ENCODE measurements at regions not wholly inside any gene's neighbourhood (a gene's known extent, or its start where the extent isn't known, plus 50 kb on each side); places are given as distances from the start of the nearest gene placed in this dataset.

DNA sequence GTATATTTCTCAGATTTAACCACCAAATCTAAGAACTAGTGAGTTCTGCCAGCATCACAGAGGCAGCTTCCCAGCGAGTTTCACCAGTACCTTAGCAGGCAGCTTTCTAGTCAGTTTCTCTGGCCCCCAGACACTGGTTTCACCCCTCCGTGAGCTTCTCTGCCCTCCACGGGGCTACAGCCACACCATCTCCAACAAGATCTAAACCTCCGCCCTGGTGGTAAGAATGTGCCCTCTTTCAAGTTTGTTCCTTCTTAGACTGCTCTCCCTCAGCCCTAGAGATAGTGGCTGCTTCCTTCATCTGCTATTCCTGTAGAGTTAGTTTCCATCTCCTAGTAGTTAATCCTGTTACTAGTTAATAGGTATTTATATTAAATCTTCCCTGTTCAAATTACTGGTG lies 60.5 kb upstream of the TAB3 start:
- Mint-ChIP-seq H3K27ac (no peak overlapping the region), H3K27me3 (no peaks in the 10 kb centered on the region), H3K9me3 (peaks cover 3% of the 10 kb centered on the region), H3K4me3 (no peak overlapping the region), H3K4me1 (ENCODE audit: low read depth) (no peaks in the 10 kb centered on the region), H3K36me3 (ENCODE audit: low read depth) (no peaks in the 10 kb centered on the region)
- Histone ChIP-seq H3K4me3 (ENCODE audit: low read length) (no peak overlapping the region), H3K9me3 (ENCODE audit: control insufficient read depth in 1 of 2, insufficient read depth in 1 of 2, low read length in 2 of 2) (no peaks in the 10 kb centered on the region), H3K27ac (ENCODE audit: low read depth in 1 of 2, low read length in 2 of 2) (no peak overlapping the region), H3K4me1 (ENCODE audit: insufficient read depth, low read length) (no peaks in the 10 kb centered on the region), H3K36me3 (ENCODE audit: insufficient read depth, low read length) (no peaks in the 10 kb centered on the region), H3K27me3 (ENCODE audit: control insufficient read depth in 1 of 2, insufficient read depth in 2 of 2, low read length in 2 of 2) (no peaks in the 10 kb centered on the region)
- ChIA-PET CTCF (no interaction called here), POLR2A (no interaction called here)
- intact Hi-C loops (cut with DNase I, micrococcal nuclease): no loop called here
- DNase-seq (no peak), ATAC-seq (ENCODE audit: poor library complexity) (no peak)
- TF ChIP-seq, protein P1, sequence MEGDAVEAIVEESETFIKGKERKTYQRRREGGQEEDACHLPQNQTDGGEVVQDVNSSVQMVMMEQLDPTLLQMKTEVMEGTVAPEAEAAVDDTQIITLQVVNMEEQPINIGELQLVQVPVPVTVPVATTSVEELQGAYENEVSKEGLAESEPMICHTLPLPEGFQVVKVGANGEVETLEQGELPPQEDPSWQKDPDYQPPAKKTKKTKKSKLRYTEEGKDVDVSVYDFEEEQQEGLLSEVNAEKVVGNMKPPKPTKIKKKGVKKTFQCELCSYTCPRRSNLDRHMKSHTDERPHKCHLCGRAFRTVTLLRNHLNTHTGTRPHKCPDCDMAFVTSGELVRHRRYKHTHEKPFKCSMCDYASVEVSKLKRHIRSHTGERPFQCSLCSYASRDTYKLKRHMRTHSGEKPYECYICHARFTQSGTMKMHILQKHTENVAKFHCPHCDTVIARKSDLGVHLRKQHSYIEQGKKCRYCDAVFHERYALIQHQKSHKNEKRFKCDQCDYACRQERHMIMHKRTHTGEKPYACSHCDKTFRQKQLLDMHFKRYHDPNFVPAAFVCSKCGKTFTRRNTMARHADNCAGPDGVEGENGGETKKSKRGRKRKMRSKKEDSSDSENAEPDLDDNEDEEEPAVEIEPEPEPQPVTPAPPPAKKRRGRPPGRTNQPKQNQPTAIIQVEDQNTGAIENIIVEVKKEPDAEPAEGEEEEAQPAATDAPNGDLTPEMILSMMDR (IDR thresholded peaks at IDR 0.05): no peak

DNA sequence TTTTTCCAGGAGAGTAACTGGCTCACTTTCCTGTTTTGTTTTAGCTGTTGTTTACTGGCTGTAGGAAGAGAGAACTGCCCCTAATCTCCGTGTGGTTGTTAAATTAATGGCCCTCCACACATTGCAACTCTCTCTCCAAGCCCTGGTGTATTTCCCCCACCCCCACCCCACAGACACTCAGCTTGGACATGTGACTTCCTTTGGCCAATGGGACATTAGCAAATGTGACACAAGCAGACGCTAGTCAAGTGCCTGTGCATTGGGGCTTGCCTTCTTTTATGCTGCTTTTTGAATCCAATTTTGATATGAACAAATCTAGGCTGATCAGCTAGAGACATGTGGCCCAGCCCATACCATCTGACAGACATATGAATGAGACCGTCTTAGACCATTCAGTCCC lies 59.6 kb upstream of the TAB3 start:
- H3K27ac ChIP-seq (ENCODE audit: low read depth in 1 of 2, low read length in 2 of 2): no peak overlapping the region
- H3K27me3 Mint-ChIP-seq: no peaks in the 10 kb centered on the region
- ChIA-PET POLR2A (no interaction called here), CTCF (no interaction called here)
- ATAC-seq (ENCODE audit: poor library complexity) (no peak), DNase-seq (no peak)
- H3K4me3 ChIP-seq (ENCODE audit: low read length): no peak overlapping the region
- H3K36me3 ChIP-seq (ENCODE audit: insufficient read depth, low read length): no peaks in the 10 kb centered on the region
- H3K27ac Mint-ChIP-seq: no peak overlapping the region
- H3K27me3 ChIP-seq (ENCODE audit: control insufficient read depth in 1 of 2, insufficient read depth in 2 of 2, low read length in 2 of 2): no peaks in the 10 kb centered on the region
- no peaks in the 10 kb centered on the region for H3K36me3 Mint-ChIP-seq (ENCODE audit: low read depth)
- no peaks in the 10 kb centered on the region for H3K4me1 ChIP-seq (ENCODE audit: insufficient read depth, low read length)
- peaks cover 3% of the 10 kb centered on the region for H3K9me3 Mint-ChIP-seq
- no peaks in the 10 kb centered on the region for H3K4me1 Mint-ChIP-seq (ENCODE audit: low read depth)
- TF ChIP-seq, protein P1 (IDR thresholded peaks at IDR 0.05): no peak
- no peak overlapping the region for H3K4me3 Mint-ChIP-seq
- no peaks in the 10 kb centered on the region for H3K9me3 ChIP-seq (ENCODE audit: control insufficient read depth in 1 of 2, insufficient read depth in 1 of 2, low read length in 2 of 2)
- intact Hi-C loops (cut with DNase I, micrococcal nuclease): no loop called here

DNA sequence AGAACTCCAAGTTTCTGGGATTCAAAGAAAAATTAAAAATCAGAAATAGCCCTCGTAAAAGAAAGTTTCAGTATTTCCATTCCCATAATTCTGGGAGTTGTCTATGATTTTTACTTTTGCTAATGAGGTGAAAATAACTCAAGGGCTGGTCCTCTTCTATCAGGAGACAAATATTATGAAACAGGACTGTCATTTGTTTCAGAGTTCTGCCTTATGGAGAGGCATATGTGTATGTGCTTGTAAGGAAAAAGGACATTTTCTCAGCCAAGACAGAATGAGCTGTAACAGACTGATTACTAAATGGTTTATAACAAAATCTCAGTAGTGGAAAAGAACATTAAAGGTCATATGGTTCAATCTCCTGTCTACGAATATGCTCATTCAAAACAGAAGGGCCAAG lies 59.0 kb upstream of the TAB3 start:
- Histone ChIP-seq H3K9me3 (ENCODE audit: control insufficient read depth in 1 of 2, insufficient read depth in 1 of 2, low read length in 2 of 2) (no peaks in the 10 kb centered on the region), H3K27ac (ENCODE audit: low read depth in 1 of 2, low read length in 2 of 2) (no peak overlapping the region), H3K4me1 (ENCODE audit: insufficient read depth, low read length) (no peaks in the 10 kb centered on the region), H3K4me3 (ENCODE audit: low read length) (no peak overlapping the region), H3K27me3 (ENCODE audit: control insufficient read depth in 1 of 2, insufficient read depth in 2 of 2, low read length in 2 of 2) (no peaks in the 10 kb centered on the region), H3K36me3 (ENCODE audit: insufficient read depth, low read length) (no peaks in the 10 kb centered on the region)
- ChIA-PET CTCF (no interaction called here), POLR2A (no interaction called here)
- ATAC-seq (ENCODE audit: poor library complexity): no peak
- intact Hi-C loops (cut with DNase I, micrococcal nuclease): no loop called here
- Mint-ChIP-seq H3K4me1 (ENCODE audit: low read depth) (no peaks in the 10 kb centered on the region), H3K4me3 (no peak overlapping the region), H3K36me3 (ENCODE audit: low read depth) (no peaks in the 10 kb centered on the region), H3K27me3 (no peaks in the 10 kb centered on the region), H3K27ac (no peak overlapping the region), H3K9me3 (peaks cover 3% of the 10 kb centered on the region)
- DNase-seq: no peak
- TF ChIP-seq, protein P1 (IDR thresholded peaks at IDR 0.05): no peak
